Aorta (tissue), 5 donors: ENCODE measurements at regions not wholly inside any gene's neighbourhood (a gene's known extent, or its start where the extent isn't known, plus 50 kb on each side); places are given as distances from the start of the nearest gene placed in this dataset.
"Not testable (repeated sequence)": the region's sequence is repeated elsewhere in the genome, so short reads cannot be mapped to it uniquely, and the experiment has no call there.

Source experiments
- ATAC-seq: fragments of 200-7000 bp; cut with Tn5 transposase; one replicate; pipeline ENCODE4 v1.9.1; 2022; ENCODE audit warnings: moderate library complexity; ENCODE audit not compliant: low FRiP score
- DNase-seq, 2 donors: peaks; one replicate each; pipeline ENCODE4 v3.0.0-alpha.2; 2020
- H3K27ac ChIP-seq, 2 donors: one replicate each; pipeline ENCODE4 v1.5.1; 2013; ENCODE audit warnings: low read length in 2 of 2, mild to moderate bottlenecking in 2 of 2, moderate library complexity in 2 of 2, control low read depth in 1 of 2, inconsistent platforms in 1 of 2, low read depth in 1 of 2
- H3K27me3 ChIP-seq, 2 donors: one replicate each; pipeline ENCODE4 v1.6.1; 2013; ENCODE audit warnings: control low read depth in 1 of 2, low read length in 1 of 2, mild to moderate bottlenecking in 1 of 2, moderate library complexity in 1 of 2; ENCODE audit not compliant: insufficient read depth in 2 of 2, control insufficient read depth in 1 of 2
- H3K36me3 ChIP-seq, 2 donors: one replicate each; pipeline ENCODE4 v1.6.1; 2013; ENCODE audit warnings: control low read depth in 1 of 2, low read length in 1 of 2, mild to moderate bottlenecking in 1 of 2; ENCODE audit not compliant: insufficient read depth in 2 of 2, control insufficient read depth in 1 of 2
- H3K4me1 ChIP-seq, 2 donors: one replicate each; pipeline ENCODE4 v1.6.1; 2013; ENCODE audit warnings: low read length in 2 of 2, control low read depth in 1 of 2, mild to moderate bottlenecking in 1 of 2, moderate library complexity in 1 of 2; ENCODE audit not compliant: insufficient read depth in 2 of 2, control insufficient read depth in 1 of 2
- H3K4me3 ChIP-seq, 2 donors: one replicate each; pipeline ENCODE4 v1.5.1; 2013; ENCODE audit warnings: low read length in 2 of 2, control low read depth in 1 of 2, mild to moderate bottlenecking in 1 of 2
- H3K9me3 ChIP-seq: one replicate; pipeline ENCODE4 v1.6.1; 2013; ENCODE audit warnings: mild to moderate bottlenecking, low read length; ENCODE audit not compliant: control insufficient read depth
- WGBS, 2 donors: extraction: QIAGEN DNeasy Blood & Tissue Kit; methylation state at CpG; one replicate each; pipeline ENCODE4 v1.1.7; 2013; 5-methylcytosine and 5-hydroxymethylcytosine counted together
- intact Hi-C, 2 donors: fragments of 100-400 bp; cut with DNase I; formaldehyde crosslinking; loops; one replicate each; pipeline versions ENCODE4 v1.14.2 to v1.15.0; 2022
- donor health status: healthy with polysubstance abuse.
- donor health status: Bipolar disorder and iron deficiency.
- donor health status: DM: no; HTN: no; CAD: no.
- donor health status: DM: no; HTN: no; CAD: no.
- donor health status: DM: yes; HTN: yes; CAD: no.

DNA sequence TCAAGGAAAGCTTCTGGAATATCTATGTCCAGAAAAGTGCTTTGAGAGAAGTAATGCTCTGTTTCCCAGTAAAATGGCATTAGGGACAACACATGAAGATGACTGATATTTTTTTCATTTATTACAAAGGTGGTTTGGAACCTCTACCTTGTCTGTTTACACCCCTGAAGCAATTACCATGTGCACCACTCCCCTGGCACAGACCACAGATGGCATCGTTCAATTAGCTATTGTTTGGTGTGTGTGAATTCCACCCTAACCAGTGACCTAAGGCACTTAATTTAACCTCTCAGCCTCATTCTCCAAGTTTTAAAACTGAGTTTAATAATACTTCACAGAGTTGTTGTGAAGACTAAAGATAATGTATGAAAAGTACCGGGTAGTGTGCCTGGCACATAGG, 127.6 kb upstream of the BMAL1 start:
- no peaks in the 10 kb centered on the region for H3K4me1 ChIP-seq
- no peak for DNase-seq
- no peaks in the 10 kb centered on the region for H3K36me3 ChIP-seq
- no peak overlapping the region for H3K4me3 ChIP-seq
- intact Hi-C loops = no loop called here
- no peak for ATAC-seq
- peaks cover 1% of the 10 kb centered on the region for H3K9me3 ChIP-seq
- H3K27me3 ChIP-seq = no peaks in the 10 kb centered on the region
- WGBS, 2 donors = 69 to 70% methylated on average over 2 of the region's 2 CpGs
- H3K27ac ChIP-seq = no peak overlapping the region

DNA sequence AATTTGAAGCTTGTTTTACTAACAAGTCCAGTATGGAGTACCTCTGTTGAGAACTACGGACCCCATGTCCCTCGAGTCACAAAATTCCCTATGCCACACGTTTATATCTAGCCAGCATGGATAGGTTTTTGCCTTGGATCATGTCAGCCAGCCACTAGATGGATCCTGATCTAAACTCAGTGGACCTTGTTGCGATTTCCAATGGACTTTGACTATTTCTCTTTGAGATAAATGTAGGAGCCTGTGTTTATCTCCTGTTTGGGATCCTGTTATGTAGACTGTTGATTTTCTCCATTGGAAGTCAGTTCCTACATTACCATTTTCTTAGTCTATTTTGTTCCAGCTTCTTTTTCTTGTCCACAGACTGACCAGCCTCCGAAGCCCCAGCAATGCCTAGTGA, 127.1 kb upstream of the BMAL1 start:
- WGBS, 2 donors = 74 to 83% methylated on average over 5 of the region's 5 CpGs
- Histone ChIP-seq H3K36me3 (no peaks in the 10 kb centered on the region), H3K9me3 (peaks cover 1% of the 10 kb centered on the region), H3K4me3 (no peak overlapping the region), H3K27me3 (no peaks in the 10 kb centered on the region), H3K27ac (no peak overlapping the region), H3K4me1 (no peaks in the 10 kb centered on the region)
- ATAC-seq = no peak
- no peak for DNase-seq
- intact Hi-C loops = no loop called here

DNA sequence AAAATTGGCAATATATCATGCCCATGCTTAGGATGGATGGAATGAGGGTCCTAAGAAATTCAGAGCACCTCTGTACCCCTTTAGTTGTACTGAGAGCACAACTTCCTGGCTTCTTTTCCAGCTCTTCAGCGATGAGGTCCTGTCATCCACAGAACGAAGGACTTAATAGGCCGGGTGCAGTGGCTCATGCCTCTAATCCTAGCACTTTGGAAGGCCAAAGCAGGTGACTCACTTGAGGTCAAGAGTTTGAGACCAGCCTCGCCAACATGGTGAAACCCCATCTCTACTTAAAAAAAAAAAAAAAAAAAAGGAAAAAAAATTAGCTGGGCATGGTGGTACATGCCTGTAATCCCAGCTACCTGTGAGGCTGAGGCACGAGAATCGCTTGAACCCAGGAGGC, 125.3 kb upstream of the BMAL1 start:
- intact Hi-C loops = no loop called here
- H3K36me3 ChIP-seq = no peaks in the 10 kb centered on the region
- DNase-seq (no peak), ATAC-seq (no peak)
- no peaks in the 10 kb centered on the region for H3K27me3 ChIP-seq
- no peaks in the 10 kb centered on the region for H3K4me1 ChIP-seq
- WGBS, 2 donors = 82 to 85% methylated on average over 6 of the region's 6 CpGs
- no peak overlapping the region for H3K4me3 ChIP-seq
- H3K27ac ChIP-seq = no peak overlapping the region
- H3K9me3 ChIP-seq = peaks cover 1% of the 10 kb centered on the region

DNA sequence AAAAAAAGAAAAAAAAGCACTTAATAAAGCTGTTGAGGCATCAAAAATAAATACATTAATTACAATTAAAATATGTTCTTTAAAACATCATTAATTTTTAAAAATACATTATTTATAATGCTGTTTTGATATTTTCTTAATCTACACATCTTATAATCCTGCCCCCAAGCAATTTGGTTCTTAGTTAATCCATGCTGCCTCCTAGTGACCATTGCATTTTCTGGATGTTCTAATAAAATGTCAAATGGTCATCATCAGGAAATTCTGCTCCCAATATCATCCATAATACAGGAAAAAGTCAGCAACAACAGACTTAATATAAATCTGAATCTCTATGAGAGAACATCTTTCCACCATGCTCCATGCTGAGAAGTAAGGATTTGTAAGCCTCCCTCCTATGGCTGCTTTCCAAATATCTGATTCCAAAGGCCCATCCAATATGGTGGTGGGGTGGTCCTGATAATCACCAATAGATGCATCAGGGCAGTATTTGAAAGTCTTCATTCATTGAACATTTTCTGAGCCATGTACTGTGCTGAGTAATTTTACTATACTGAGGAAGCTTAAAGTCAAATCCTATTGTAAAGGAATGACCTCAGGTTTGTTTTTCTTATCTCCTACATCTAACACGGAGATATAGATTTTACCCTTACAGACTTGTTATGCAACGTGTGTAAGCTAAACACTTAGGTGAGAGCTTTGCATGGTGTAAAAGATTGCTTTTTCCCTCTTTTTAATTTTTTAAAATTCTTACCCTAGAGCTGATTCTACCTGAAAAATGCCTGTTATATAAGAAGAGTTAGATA, 124.7 kb upstream of the BMAL1 start:
- H3K4me3 ChIP-seq = no peak overlapping the region
- DNase-seq (no peak), ATAC-seq (no peak)
- intact Hi-C loops = no loop called here
- no peaks in the 10 kb centered on the region for H3K27me3 ChIP-seq
- no peaks in the 10 kb centered on the region for H3K36me3 ChIP-seq
- WGBS, 2 donors = 27 to 31% methylated on average over 2 of the region's 2 CpGs
- no peak overlapping the region for H3K27ac ChIP-seq
- no peaks in the 10 kb centered on the region for H3K4me1 ChIP-seq
- H3K9me3 ChIP-seq = peaks cover 3% of the 10 kb centered on the region

DNA sequence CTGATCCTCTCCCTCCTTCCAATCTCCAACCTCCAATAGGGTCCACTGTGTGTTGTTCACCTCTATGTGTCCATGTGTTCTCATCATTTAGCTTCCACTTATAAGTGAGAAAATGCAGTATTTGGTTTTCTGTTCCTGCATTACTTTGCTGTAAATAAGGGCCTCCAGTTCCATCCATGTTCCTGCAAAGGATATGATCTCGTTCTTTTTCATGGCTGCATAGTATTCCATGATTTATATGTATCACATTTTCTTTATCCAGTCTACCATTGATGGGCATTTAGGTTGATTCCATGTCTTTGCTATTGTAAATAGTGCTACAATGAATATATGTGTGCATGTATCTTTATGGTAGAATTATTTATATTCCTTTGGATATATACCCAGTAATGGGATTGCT, 123.2 kb upstream of the BMAL1 start:
- H3K36me3 ChIP-seq, H3K27me3 ChIP-seq, intact Hi-C loops, ATAC-seq, H3K4me1 ChIP-seq, H3K4me3 ChIP-seq, H3K9me3 ChIP-seq, H3K27ac ChIP-seq, DNase-seq: not testable (repeated sequence)
- 82 to 83% methylated on average over 1 of the region's 1 CpG for WGBS, 2 donors

DNA sequence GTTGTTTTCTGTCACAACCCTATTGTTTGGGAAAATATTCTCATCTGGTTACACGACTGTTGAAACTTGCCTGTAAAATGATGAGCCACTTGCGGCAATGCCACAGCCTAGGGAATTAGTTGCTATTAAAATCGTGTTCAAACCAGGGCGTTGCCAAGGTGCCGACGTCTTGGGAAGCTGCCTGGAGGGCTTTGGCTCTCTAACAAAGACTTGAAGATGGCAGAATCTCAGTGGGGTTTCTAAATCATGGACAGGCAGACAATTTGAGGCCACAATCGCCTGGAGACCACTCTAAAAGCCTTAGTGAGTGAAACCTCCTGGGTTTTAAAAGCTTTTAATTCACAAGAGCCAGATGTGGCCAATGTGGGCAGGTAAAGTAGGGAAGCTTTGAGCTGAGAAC, 117.2 kb upstream of the BMAL1 start:
- peaks cover 3% of the 10 kb centered on the region for H3K9me3 ChIP-seq
- no peaks in the 10 kb centered on the region for H3K4me1 ChIP-seq
- intact Hi-C loops = no loop called here
- H3K27me3 ChIP-seq = no peaks in the 10 kb centered on the region
- no peaks in the 10 kb centered on the region for H3K36me3 ChIP-seq
- WGBS, 2 donors = 53% methylated on average over 7 of the region's 7 CpGs
- H3K27ac ChIP-seq = no peak overlapping the region
- no peak for DNase-seq
- H3K4me3 ChIP-seq = no peak overlapping the region
- no peak for ATAC-seq

DNA sequence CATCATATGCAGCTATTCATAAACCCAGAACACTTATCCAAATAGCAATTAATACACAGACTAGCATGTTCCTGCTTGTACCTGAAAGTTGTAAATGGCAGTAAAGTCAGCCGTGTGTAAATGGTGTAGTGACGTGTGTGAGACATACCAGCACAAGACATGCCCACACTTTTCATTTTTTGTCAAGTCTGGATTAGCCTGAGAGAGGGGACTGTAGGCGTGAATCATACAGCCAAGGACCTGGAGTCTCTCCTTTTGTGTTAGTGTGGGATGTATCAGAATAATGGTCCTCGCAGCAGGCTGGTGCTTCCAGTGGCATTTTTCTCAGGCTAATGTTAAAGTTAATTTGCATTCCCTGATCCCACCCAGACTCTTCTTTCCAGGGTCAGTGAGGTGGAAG, 116.8 kb upstream of the BMAL1 start:
- no peak for ATAC-seq

DNA sequence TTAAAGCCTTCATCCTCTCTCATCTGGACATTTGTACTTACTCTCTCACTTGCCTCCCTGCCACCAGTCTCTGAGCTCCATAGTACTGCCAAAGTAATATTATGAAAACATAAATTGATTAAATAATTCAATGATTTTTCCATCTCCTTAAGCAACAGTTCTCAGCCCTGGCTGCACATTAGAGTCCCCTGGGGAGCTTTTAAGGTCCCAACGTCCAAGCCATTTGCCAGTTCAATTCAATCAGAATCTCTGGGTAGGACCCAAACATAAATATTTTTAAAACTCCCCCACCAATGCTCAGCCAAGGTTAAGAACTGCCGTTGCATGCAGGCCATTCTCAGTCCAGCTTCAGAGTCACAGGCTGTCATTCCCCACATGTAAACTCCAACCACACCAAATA, 114.4 kb upstream of the BMAL1 start:
- H3K4me3 ChIP-seq = no peak overlapping the region
- H3K36me3 ChIP-seq = no peaks in the 10 kb centered on the region
- H3K27ac ChIP-seq = no peak overlapping the region
- ATAC-seq (no peak), DNase-seq (no peak)
- no peaks in the 10 kb centered on the region for H3K27me3 ChIP-seq
- no peaks in the 10 kb centered on the region for H3K9me3 ChIP-seq
- 12% methylated on average over 2 of the region's 2 CpGs for WGBS, 2 donors
- intact Hi-C loops = no loop called here
- no peaks in the 10 kb centered on the region for H3K4me1 ChIP-seq

More for the DNA sequence above, 116.8 kb upstream of the BMAL1 start:
- no peaks in the 10 kb centered on the region for H3K36me3 ChIP-seq
- no peak for DNase-seq
- H3K4me1 ChIP-seq = no peaks in the 10 kb centered on the region
- no peak overlapping the region for H3K4me3 ChIP-seq
- WGBS, 2 donors = 34 to 41% methylated on average over 4 of the region's 4 CpGs
- H3K27ac ChIP-seq = no peak overlapping the region
- no peaks in the 10 kb centered on the region for H3K27me3 ChIP-seq
- peaks cover 3% of the 10 kb centered on the region for H3K9me3 ChIP-seq
- intact Hi-C loops = no loop called here

DNA sequence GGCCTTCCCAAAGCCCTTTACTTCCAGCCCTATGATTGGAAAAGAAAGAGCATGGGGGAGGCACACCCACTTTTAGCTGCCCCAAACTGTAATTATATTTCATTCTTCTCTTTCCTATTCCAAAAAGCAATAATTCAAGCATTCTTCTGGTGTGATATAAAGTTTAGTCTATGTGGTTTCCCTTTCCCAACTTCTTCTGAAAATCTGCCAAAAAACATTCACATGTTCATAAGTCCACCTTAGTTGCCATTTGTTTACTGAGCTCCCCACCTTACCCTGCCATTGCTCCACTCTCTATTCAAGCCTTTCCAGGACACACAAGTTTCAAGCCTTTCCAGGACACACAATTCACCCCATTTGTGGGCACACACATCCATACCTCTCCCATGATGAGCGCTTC, 111.6 kb upstream of the BMAL1 start:
- intact Hi-C loops = no loop called here
- DNase-seq (no peak), ATAC-seq (no peak)
- 96% methylated on average over 1 of the region's 1 CpG for WGBS, 2 donors
- Histone ChIP-seq H3K27me3 (no peaks in the 10 kb centered on the region), H3K27ac (no peak overlapping the region), H3K4me1 (no peaks in the 10 kb centered on the region), H3K36me3 (no peaks in the 10 kb centered on the region), H3K4me3 (no peak overlapping the region), H3K9me3 (no peaks in the 10 kb centered on the region)
